AG10803 (cell line): ENCODE measurements at regions not wholly inside any gene's neighbourhood (a gene's known extent, or its start where the extent isn't known, plus 50 kb on each side); places are given as distances from the start of the nearest gene placed in this dataset.

Source experiments
- DNase-seq: peaks from one replicate; pipeline ENCODE4 v3.0.0; 2010; ENCODE audit warnings: low read depth
- H3K4me3 ChIP-seq: 2 replicates; pipeline ENCODE4 v1.5.1; 2011; ENCODE audit warnings: mild to moderate bottlenecking, low read length, control low read depth
- TF ChIP-seq, protein P1 (sequence below): conservative IDR thresholded peaks from 2 replicates; pipeline ENCODE4 v1.5.1; 2011; ENCODE audit warnings: mild to moderate bottlenecking, low read length, control low read depth, inconsistent platforms

DNA sequence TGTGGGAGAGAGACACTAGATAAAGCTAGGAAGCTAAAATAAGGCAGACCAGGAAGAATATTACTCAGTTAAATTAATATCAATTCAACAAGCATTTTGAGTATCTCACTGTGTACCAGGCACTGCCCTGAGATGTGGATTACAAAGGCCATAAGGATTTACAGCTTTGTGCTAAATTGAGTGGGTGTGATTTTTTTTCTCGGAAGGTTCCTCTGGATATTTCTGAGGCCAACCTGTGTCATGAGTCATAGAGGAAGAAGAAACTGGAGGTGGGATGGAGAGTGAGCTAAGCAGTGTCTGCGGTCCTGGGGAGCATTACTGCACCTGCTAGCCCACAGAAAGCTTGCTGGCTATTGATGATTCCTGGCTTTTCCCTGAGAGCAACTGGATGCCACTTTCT is 135.2 kb downstream of the RFPL4B start:
- TF ChIP-seq, protein P1, sequence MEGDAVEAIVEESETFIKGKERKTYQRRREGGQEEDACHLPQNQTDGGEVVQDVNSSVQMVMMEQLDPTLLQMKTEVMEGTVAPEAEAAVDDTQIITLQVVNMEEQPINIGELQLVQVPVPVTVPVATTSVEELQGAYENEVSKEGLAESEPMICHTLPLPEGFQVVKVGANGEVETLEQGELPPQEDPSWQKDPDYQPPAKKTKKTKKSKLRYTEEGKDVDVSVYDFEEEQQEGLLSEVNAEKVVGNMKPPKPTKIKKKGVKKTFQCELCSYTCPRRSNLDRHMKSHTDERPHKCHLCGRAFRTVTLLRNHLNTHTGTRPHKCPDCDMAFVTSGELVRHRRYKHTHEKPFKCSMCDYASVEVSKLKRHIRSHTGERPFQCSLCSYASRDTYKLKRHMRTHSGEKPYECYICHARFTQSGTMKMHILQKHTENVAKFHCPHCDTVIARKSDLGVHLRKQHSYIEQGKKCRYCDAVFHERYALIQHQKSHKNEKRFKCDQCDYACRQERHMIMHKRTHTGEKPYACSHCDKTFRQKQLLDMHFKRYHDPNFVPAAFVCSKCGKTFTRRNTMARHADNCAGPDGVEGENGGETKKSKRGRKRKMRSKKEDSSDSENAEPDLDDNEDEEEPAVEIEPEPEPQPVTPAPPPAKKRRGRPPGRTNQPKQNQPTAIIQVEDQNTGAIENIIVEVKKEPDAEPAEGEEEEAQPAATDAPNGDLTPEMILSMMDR, result no peak
- no peak for DNase-seq

DNA sequence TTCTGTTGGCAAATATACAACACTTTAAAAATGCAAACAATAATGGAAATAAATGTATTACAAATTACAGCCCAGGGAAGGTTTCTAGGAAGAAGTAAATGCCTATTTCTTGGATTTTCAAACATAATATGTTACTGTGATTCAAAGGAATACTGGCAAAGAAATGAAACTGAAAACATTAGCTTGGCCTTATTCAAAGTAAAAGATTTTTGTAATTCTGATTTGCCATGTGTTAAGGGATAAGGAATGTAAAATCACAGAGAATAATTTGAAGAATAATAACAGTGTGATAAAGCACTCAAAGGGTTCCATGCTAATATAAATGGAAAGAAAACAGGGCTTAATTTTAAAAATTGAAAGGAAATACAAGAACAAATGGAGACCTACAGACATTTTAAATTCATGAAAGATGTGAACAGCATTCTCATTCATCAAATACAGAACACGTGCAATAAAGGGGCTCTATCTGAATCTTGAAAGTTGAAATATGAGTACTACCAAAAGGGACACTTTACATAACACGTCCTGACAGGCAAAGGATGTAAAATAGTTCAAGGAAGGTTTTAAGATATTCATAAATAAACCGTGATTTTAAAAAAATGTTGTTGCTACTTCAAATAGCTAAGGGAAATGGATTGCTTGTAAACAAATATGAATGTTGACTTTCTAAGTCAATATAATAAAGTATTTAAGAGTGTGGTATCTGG is 138.1 kb downstream of the RFPL4B start:
- TF ChIP-seq, protein P1, result no peak
- DNase-seq, result no peak
- no peak overlapping the region for H3K4me3 ChIP-seq

More for the DNA sequence above, 135.2 kb downstream of the RFPL4B start:
- no peak overlapping the region for H3K4me3 ChIP-seq

DNA sequence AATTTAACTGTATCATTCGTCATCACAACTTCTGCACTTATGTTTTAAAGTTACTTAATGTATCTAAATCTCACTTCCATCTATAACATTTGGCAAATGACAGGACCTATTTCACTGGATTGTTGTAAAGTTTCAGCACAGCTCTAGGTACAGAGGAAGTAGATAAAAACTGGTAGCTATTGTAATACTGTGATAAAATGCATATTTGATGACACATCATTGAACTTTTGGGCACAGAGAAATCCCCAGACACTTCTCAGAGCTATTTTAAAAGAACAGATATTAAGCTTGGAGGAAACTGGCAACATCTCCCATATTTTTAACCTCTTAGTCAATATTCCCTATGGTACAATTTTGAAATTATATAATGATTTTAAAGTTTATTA is 138.7 kb downstream of the RFPL4B start:
- H3K4me3 ChIP-seq, result no peak overlapping the region
- peak; percentile 34 for DNase-seq
- TF ChIP-seq, protein P1, result no peak

DNA sequence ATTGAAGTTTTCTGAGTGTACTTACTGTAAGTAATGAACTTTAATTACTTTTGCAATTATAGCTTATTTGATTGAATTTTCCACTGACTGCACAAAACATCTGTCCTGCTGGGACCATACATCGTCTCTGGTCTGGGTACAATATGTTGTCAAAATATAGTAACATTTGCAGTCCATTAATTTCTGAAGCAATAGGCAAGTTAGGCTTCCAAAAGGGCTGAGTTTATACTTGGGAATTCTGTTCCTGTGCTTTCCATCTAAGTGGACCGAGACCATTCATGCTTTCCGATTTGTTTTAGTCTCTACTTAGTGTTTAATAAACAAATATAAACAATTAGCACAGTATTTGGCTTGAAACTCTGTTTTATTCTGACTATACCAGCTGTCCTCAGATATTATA is 139.3 kb downstream of the RFPL4B start:
- no peak for DNase-seq
- no peak overlapping the region for H3K4me3 ChIP-seq
- TF ChIP-seq, protein P1, result no peak

DNA sequence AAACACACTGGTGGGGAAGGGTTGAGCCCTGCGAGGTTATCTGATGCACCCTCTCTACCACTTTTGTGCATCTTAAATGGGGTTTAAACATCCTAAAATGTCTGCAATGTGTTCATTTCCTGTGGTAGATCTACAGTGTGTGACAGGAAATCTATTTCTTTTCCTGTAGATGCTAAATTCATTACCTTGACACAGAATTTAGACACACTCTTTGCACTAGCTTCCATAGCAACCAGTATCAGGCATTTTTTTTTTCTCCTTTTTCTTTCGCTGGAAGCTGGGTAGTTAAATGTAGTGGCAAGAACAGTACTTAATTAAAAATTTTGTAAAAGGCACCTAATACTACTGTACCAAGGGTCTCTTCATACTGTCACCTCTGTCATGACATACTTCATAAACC is 141.1 kb downstream of the RFPL4B start:
- no peak for DNase-seq
- TF ChIP-seq, protein P1, result no peak
- H3K4me3 ChIP-seq, result no peak overlapping the region

DNA sequence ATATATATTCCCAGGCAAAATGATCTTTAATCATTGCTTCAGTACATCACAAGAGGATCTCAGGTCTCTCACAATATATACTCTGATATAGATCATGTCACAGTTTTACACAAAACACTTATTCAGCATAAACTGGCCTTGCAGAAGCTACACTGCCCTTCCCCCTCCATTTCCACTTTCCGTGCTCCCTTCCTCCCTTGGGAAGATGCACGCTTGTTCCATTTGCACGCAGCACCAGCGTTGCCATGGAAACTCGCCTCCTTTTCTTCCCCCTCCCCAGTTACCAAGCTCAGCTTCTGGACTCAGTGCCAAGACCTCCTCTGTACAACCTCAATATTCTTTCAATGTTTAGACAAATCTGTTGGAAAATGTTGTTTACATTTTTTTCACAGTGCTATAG is 154.6 kb downstream of the RFPL4B start:
- no peak overlapping the region for H3K4me3 ChIP-seq
- TF ChIP-seq, protein P1, result no peak
- no peak for DNase-seq

DNA sequence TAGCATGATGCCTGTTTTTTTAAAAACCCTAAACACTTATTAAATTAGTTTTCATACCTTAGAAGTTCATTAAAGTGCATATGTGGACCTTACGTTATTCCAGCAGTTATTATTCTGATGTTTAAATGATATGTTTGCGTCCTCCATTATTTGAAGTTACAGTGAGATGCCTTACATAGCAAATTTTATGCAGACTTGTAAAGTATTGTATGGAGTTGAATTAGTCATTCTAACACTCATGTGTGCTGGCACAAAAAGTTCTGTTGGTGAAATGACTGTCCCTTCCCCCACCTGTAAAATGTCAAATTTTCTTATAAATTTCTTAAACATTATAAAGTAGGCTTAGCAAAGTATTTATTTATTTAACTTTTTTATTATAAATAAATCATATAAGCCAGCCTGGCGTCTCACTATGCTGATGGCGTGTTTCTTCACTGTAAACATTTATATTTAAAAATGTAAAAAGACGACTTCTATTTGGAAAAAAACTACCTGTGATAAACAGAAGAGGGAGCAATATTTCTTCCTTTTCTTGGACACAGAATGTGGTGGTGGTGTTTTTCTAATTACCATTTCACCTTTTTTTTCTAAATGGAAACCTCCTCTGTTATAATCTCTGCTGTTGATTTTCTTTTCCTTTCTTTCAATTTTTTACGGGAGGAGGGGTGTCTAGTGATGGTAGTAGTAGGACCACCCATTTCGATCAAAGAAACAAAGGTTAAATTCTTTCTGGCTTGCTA is 155.4 kb downstream of the RFPL4B start:
- peak; percentile 39 for DNase-seq
- no peak overlapping the region for H3K4me3 ChIP-seq
- TF ChIP-seq, protein P1, result peak; percentile 57
